ENCODE measurements at regions not wholly inside any gene's neighbourhood (a gene's known extent, or its start where the extent isn't known, plus 50 kb on each side); places are given as distances from the start of the nearest gene placed in this dataset.

DNA sequence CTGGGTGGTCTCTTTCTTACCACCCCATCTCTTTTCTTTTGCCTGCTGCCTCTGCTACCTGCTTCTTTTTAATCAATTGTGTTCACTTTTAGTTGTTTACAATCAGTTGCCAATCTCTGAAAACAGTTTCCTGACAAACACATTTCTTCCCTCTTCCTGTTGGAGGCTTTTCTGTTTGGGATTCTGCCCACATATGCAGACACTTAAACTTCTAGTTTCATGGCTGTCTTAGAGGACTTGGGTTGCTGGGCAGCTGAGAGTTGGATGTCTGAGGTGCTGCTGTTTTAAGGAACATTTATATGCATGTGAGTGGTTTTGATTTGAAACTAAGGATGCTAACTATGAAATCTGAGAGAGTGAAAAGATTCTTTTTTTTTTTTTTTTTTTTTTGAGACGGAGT lies 112.3 kb upstream of the LIMCH1 start:
- TF ChIP-seq, protein P1, sequence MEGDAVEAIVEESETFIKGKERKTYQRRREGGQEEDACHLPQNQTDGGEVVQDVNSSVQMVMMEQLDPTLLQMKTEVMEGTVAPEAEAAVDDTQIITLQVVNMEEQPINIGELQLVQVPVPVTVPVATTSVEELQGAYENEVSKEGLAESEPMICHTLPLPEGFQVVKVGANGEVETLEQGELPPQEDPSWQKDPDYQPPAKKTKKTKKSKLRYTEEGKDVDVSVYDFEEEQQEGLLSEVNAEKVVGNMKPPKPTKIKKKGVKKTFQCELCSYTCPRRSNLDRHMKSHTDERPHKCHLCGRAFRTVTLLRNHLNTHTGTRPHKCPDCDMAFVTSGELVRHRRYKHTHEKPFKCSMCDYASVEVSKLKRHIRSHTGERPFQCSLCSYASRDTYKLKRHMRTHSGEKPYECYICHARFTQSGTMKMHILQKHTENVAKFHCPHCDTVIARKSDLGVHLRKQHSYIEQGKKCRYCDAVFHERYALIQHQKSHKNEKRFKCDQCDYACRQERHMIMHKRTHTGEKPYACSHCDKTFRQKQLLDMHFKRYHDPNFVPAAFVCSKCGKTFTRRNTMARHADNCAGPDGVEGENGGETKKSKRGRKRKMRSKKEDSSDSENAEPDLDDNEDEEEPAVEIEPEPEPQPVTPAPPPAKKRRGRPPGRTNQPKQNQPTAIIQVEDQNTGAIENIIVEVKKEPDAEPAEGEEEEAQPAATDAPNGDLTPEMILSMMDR (IDR thresholded peaks at IDR 0.05) = no peak
- TF ChIP-seq EP300 (IDR thresholded peaks at IDR 0.05) (no peak), POLR2A (IDR thresholded peaks at IDR 0.05) (no peak), POLR2AphosphoS5 (IDR thresholded peaks at IDR 0.05) (no peak)
- Histone ChIP-seq H3K4me1 (peaks cover 0 to 29% (median 15%) of the 10 kb centered on the region in 4 donors), H3K27ac (no peak overlapping the region), H3K36me3 (no peaks in the 10 kb centered on the region), H3K27me3 (no peaks in the 10 kb centered on the region), H3K9me3 (no peaks in the 10 kb centered on the region), H3K4me3 (no peak overlapping the region)
- no peak for DNase-seq
- WGBS, 2 donors = no CpG with 5 or more reads among the region's 1 CpG
- intact Hi-C loops (cut with DNase I) = no loop called here

DNA sequence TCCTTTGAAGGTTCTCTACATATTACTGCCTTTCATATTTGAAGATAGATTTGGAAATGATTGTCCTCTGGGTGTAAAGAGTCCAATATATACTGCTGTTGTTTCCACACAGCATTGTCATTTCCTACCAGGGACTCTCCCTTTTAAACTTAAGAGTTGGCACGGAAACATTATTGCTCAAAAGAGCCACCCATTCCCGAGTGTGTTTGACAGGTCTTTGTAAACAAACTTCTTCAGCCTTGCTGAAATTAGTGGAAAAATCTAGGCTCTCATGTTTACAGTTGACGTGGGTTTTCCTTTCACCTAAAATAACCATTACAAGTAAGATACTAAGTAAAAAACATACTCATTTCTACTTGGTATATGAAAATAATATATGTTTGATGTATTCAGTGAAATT lies 111.4 kb upstream of the LIMCH1 start:
- H3K27me3 ChIP-seq = no peaks in the 10 kb centered on the region
- intact Hi-C loops (cut with DNase I) = no loop called here
- 9 to 38% methylated on average over 3 of the region's 3 CpGs for WGBS, 2 donors
- no peaks in the 10 kb centered on the region for H3K36me3 ChIP-seq
- H3K9me3 ChIP-seq = no peaks in the 10 kb centered on the region
- DNase-seq = no peak
- peak overlapping the region in 2 of 4 donors; percentile 26 to 78 for H3K27ac ChIP-seq
- peaks cover 0 to 29% (median 17%) of the 10 kb centered on the region in 4 donors for H3K4me1 ChIP-seq
- H3K4me3 ChIP-seq = no peak overlapping the region
- TF ChIP-seq, protein P1 (IDR thresholded peaks at IDR 0.05) = no peak
- TF ChIP-seq EP300 (IDR thresholded peaks at IDR 0.05) = no peak
- TF ChIP-seq POLR2AphosphoS5 (IDR thresholded peaks at IDR 0.05) = no peak
- no peak for TF ChIP-seq POLR2A (IDR thresholded peaks at IDR 0.05)

DNA sequence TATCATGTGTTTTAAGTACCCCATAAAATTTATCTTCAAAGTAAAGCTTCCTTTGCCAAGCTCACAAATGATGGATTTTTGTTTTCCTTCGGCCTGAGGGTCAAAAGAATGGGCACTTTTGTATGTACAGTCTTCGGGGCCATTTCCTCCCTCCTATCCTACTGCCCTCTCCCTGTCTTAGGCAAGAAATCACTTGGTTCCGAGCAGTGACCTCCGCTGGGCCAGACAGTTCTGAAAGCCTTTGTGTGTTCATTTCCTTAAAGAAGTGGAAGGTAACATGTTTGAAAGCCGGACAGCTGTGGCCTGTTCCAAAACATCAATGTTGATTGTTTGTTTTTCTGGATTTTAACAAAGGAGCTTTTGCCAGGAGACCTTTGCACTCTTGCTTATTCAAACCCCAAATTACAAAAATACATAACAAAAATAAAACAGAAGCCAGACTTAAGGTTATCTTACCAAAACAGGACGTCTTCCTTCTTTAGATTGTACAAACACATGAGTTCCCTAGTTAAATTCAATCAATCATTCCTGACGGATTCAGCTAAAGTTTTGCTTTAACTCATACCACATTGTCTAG lies 110.6 kb upstream of the LIMCH1 start:
- Histone ChIP-seq H3K27ac (peak overlapping the region; percentile 2 to 78 (median 23)), H3K36me3 (no peaks in the 10 kb centered on the region), H3K27me3 (no peaks in the 10 kb centered on the region), H3K4me3 (no peak overlapping the region), H3K4me1 (peaks cover 0 to 32% (median 19%) of the 10 kb centered on the region in 4 donors), H3K9me3 (no peaks in the 10 kb centered on the region)
- DNase-seq = no peak
- 20 to 65% methylated on average over 7 of the region's 7 CpGs for WGBS, 2 donors
- intact Hi-C loops (cut with DNase I) = no loop called here
- no peak for TF ChIP-seq POLR2A (IDR thresholded peaks at IDR 0.05)
- TF ChIP-seq, protein P1 (IDR thresholded peaks at IDR 0.05) = no peak
- TF ChIP-seq POLR2AphosphoS5 (IDR thresholded peaks at IDR 0.05) = no peak
- no peak for TF ChIP-seq EP300 (IDR thresholded peaks at IDR 0.05)

DNA sequence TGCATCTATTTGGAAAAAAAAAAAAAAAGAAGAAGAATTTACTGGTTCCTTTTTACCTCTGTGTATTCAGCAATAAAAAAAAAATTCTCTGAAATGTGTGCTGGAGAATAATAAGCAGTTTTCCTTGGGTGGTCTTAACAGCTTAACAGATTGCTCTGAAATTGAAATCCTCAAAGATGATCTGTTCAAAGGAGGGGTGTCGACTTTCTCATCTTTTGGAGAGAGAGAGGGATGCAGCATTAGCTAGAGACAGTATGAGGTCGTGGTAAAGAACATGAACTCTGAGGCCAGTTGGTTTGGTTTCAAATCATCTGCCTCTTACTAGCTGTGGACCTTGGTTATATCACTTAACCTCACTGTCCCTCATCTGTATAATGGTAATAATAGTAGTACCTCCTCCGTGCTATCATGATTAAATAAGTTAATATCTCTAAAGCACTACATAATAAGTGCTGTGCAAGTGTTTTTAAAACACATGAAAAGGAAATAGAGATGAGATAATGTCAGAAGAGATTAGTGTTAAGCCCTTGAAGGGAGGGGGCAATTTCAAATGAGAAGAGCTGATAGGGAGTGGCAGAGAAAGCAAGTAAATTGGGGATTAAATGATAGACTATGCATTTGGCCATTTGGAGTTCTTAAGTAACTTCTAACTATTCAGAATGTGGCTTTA lies 109.9 kb upstream of the LIMCH1 start:
- DNase-seq = no peak
- TF ChIP-seq POLR2AphosphoS5 (IDR thresholded peaks at IDR 0.05) (no peak), POLR2A (IDR thresholded peaks at IDR 0.05) (no peak), EP300 (IDR thresholded peaks at IDR 0.05) (no peak)
- TF ChIP-seq, protein P1 (IDR thresholded peaks at IDR 0.05) = no peak
- Histone ChIP-seq H3K27ac (peak overlapping the region in 1 of 4 donors; percentile 78), H3K4me1 (peaks cover 0 to 32% (median 19%) of the 10 kb centered on the region in 4 donors), H3K27me3 (no peaks in the 10 kb centered on the region), H3K36me3 (no peaks in the 10 kb centered on the region), H3K4me3 (no peak overlapping the region), H3K9me3 (no peaks in the 10 kb centered on the region)
- intact Hi-C loops (cut with DNase I) = no loop called here
- 63 to 66% methylated on average over 3 of the region's 3 CpGs for WGBS, 2 donors

Data from sigmoid colon (tissue), 6 donors.